ENCODE measurements at regions not wholly inside any gene's neighbourhood (a gene's known extent, or its start where the extent isn't known, plus 50 kb on each side); places are given as distances from the start of the nearest gene placed in this dataset.
"Not testable (repeated sequence)": the region's sequence is repeated elsewhere in the genome, so short reads cannot be mapped to it uniquely, and the experiment has no call there.

DNA sequence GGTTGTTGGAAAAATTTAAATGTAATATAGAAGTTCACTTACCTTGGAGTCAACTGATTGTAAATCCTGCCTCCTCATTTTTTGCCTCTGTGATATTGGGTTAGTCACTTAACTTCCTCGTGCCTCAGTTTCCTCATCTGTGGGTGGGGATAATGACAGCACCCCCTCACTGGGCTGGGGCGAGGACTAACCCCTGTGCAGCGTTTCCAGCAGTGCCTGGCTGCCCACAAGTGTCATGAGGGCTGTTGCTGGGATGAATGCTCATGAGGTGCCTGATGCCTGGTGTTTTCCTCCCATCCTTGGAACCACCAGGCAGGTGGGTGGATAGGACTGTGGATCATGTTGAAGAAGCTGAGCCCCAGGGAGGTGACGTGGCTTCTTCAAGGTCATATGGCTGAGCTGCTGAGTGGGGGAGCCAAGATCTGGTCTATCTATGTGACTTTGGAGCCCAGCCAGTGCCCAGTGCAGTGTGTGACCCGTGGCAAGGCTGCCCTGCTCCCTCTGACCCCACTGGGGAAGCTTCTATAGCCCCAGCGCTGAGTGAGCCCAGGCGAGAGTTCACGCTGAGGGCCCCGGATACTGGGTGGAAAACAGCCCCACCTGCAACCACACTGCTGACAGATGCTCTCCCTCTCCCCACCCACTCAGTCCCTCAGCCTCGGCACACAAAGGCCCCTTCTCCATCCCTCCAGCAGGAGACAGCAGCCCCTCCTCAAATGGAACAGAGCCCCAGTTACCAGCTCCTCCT lies 446.0 kb downstream of the PTPRU start:
- Histone ChIP-seq H3K4me3 (ENCODE audit: low read length) (no peak overlapping the region), H3K9me3 (ENCODE audit: control insufficient read depth, low read depth, low read length) (no peaks in the 10 kb centered on the region), H3K27me3 (ENCODE audit: control insufficient read depth, insufficient read depth, low read length) (no peaks in the 10 kb centered on the region), H3K4me1 (ENCODE audit: control insufficient read depth, low read depth, low read length) (no peaks in the 10 kb centered on the region), H3K9ac (ENCODE audit: low read length) (no peak overlapping the region), H3K27ac (ENCODE audit: low read length) (no peak overlapping the region), H3K36me3 (ENCODE audit: control insufficient read depth, low read depth, low read length) (no peaks in the 10 kb centered on the region)

GRCh38 chr1:29681416-29681815 lies 445.1 kb downstream of the PTPRU start:
- not testable (repeated sequence) for H3K9me3 ChIP-seq (ENCODE audit: control insufficient read depth, low read depth, low read length); H3K4me3 ChIP-seq (ENCODE audit: low read length); H3K9ac ChIP-seq (ENCODE audit: low read length); H3K4me1 ChIP-seq (ENCODE audit: control insufficient read depth, low read depth, low read length); H3K27me3 ChIP-seq (ENCODE audit: control insufficient read depth, insufficient read depth, low read length); H3K36me3 ChIP-seq (ENCODE audit: control insufficient read depth, low read depth, low read length); H3K27ac ChIP-seq (ENCODE audit: low read length)

GRCh38 chr1:29679828-29680558 lies 443.7 kb downstream of the PTPRU start:
- H3K4me3 ChIP-seq (ENCODE audit: low read length): no peak overlapping the region
- no peaks in the 10 kb centered on the region for H3K27me3 ChIP-seq (ENCODE audit: control insufficient read depth, insufficient read depth, low read length)

DNA sequence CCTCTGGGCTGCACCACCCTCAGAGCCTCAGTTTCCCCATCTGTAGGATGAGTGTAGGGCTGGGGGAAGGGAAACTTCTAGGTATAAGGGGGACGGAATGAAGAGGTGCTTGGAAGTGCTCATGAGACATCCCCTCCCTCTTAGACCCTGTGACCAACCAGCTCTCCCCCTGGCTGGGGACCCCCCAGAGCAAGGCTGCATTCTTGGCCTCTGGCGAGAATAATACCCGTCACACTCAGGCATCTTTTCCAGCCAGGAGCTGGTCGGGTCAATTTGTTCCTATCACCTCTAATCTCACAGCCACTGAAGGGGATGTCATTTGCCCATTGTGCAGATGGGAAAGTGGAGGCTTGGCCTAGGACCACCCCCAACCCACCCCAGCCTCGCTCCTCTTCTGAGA lies 443.0 kb downstream of the PTPRU start:
- H3K4me3 ChIP-seq (ENCODE audit: low read length): no peak overlapping the region
- no peaks in the 10 kb centered on the region for H3K36me3 ChIP-seq (ENCODE audit: control insufficient read depth, low read depth, low read length)
- no peak overlapping the region for H3K27ac ChIP-seq (ENCODE audit: low read length)
- H3K27me3 ChIP-seq (ENCODE audit: control insufficient read depth, insufficient read depth, low read length): no peaks in the 10 kb centered on the region
- no peaks in the 10 kb centered on the region for H3K4me1 ChIP-seq (ENCODE audit: control insufficient read depth, low read depth, low read length)
- H3K9ac ChIP-seq (ENCODE audit: low read length): no peak overlapping the region
- no peaks in the 10 kb centered on the region for H3K9me3 ChIP-seq (ENCODE audit: control insufficient read depth, low read depth, low read length)

More at GRCh38 chr1:29679828-29680558, 443.7 kb downstream of the PTPRU start:
- Histone ChIP-seq H3K9me3 (ENCODE audit: control insufficient read depth, low read depth, low read length) (no peaks in the 10 kb centered on the region), H3K36me3 (ENCODE audit: control insufficient read depth, low read depth, low read length) (no peaks in the 10 kb centered on the region), H3K4me1 (ENCODE audit: control insufficient read depth, low read depth, low read length) (no peaks in the 10 kb centered on the region), H3K27ac (ENCODE audit: low read length) (no peak overlapping the region), H3K9ac (ENCODE audit: low read length) (no peak overlapping the region)

DNA sequence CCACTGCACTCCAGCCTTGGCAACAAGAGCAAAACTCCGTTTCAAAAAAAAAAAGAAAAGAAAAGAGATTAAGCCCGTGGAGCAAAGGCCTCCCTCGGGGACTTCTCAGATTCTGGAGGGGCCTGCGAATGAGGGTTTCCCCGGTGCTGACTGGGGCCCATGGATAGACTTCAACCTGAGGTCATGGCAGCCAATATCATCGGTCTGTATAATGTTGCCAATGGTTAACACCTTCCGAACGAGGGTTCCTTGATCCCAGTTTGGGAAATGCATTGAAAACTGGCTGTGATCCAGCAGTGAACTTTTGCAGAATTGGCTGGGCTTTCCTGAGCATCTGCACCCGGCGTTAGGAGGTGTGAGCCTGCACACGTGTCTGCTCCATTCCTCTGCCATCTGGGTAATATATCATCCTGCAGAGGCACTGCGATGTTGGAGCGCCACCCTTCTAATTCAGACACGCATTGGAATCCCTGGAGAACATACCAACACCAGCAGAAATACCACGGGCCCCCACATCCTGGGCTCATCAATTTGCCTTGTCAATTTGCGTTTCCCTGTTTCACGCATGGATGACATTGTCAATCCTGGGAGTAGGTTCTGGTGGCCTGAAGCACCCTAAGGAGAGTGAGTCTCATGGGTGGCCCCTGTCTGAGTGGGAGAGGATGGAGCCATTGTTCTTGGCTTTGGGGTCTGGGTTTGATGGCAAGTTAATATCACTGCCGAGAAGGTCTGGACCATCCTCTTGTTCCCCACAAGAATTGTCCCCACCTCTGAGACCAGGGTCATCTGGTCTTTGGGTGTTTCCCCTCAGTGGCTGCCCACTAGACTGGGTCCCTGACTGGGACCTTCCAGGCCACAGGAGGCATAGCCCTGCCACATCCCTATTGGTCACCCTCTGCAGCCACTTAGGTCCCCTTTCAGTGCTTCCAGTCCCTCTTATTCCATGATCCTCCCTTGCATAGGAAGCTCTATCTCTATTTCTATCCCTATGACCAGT lies 441.0 kb downstream of the PTPRU start:
- no peaks in the 10 kb centered on the region for H3K4me1 ChIP-seq (ENCODE audit: control insufficient read depth, low read depth, low read length)
- no peak overlapping the region for H3K27ac ChIP-seq (ENCODE audit: low read length)
- no peaks in the 10 kb centered on the region for H3K9me3 ChIP-seq (ENCODE audit: control insufficient read depth, low read depth, low read length)
- H3K27me3 ChIP-seq (ENCODE audit: control insufficient read depth, insufficient read depth, low read length): no peaks in the 10 kb centered on the region
- no peak overlapping the region for H3K4me3 ChIP-seq (ENCODE audit: low read length)
- no peak overlapping the region for H3K9ac ChIP-seq (ENCODE audit: low read length)
- H3K36me3 ChIP-seq (ENCODE audit: control insufficient read depth, low read depth, low read length): no peaks in the 10 kb centered on the region

- H3K9me3 ChIP-seq (ENCODE audit: control insufficient read depth, low read depth, low read length): no peaks in the 10 kb centered on the region
- no peaks in the 10 kb centered on the region for H3K4me1 ChIP-seq (ENCODE audit: control insufficient read depth, low read depth, low read length)
- H3K36me3 ChIP-seq (ENCODE audit: control insufficient read depth, low read depth, low read length): no peaks in the 10 kb centered on the region
- H3K27me3 ChIP-seq (ENCODE audit: control insufficient read depth, insufficient read depth, low read length): no peaks in the 10 kb centered on the region
- H3K4me3 ChIP-seq (ENCODE audit: low read length): no peak overlapping the region
- H3K9ac ChIP-seq (ENCODE audit: low read length): no peak overlapping the region
- H3K27ac ChIP-seq (ENCODE audit: low read length): no peak overlapping the region
Observed at GRCh38 chr1:29676496-29676895, 440.2 kb downstream of the PTPRU start.

DNA sequence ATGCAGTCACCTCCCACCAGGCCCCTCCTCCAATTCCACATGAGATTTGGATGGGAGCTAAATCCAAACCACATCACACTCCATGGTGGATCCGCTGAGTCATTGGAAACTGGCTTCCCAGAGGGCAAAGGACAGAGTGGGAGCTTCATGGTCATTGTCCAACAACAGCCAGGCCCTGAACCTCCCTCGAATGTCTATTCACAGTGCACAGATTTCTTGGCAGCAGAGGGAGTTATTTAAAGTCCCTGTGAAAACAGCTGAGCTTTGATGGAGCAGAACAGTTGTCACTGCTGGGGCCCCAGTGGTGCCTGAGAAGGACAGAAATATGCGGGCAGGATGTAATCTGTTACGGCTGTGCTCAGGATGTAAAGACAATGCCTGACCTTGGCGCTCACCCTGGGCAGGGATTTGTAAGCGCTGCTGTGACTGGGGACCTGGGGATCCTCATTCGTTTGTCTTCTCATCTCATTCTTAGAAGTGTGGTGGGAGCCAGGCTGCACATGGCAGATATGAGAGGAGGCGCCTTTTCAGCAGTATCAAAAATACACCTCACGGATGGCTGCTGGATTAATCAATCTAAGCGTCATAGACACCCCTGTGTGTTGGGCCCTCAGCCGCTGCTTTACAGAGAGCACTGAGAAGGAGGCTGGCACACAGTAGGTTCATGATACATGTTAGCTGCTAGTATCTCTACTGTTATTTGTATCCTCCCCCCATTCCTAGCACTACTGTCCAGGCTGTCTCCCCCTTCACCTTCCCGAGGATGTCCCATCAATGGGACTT lies 439.4 kb downstream of the PTPRU start:
- H3K27me3 ChIP-seq (ENCODE audit: control insufficient read depth, insufficient read depth, low read length): no peaks in the 10 kb centered on the region
- no peaks in the 10 kb centered on the region for H3K4me1 ChIP-seq (ENCODE audit: control insufficient read depth, low read depth, low read length)
- no peak overlapping the region for H3K27ac ChIP-seq (ENCODE audit: low read length)
- H3K36me3 ChIP-seq (ENCODE audit: control insufficient read depth, low read depth, low read length): no peaks in the 10 kb centered on the region
- no peak overlapping the region for H3K9ac ChIP-seq (ENCODE audit: low read length)
- no peaks in the 10 kb centered on the region for H3K9me3 ChIP-seq (ENCODE audit: control insufficient read depth, low read depth, low read length)
- H3K4me3 ChIP-seq (ENCODE audit: low read length): no peak overlapping the region

- H3K9me3 ChIP-seq (ENCODE audit: control insufficient read depth, low read depth, low read length): no peaks in the 10 kb centered on the region
- no peaks in the 10 kb centered on the region for H3K4me1 ChIP-seq (ENCODE audit: control insufficient read depth, low read depth, low read length)
- no peak overlapping the region for H3K9ac ChIP-seq (ENCODE audit: low read length)
- no peaks in the 10 kb centered on the region for H3K36me3 ChIP-seq (ENCODE audit: control insufficient read depth, low read depth, low read length)
- H3K27ac ChIP-seq (ENCODE audit: low read length): no peak overlapping the region
- H3K27me3 ChIP-seq (ENCODE audit: control insufficient read depth, insufficient read depth, low read length): no peaks in the 10 kb centered on the region
- no peak overlapping the region for H3K4me3 ChIP-seq (ENCODE audit: low read length)
Observed at GRCh38 chr1:29674627-29675326, 438.5 kb downstream of the PTPRU start.

GRCh38 chr1:29673669-29674626 lies 437.6 kb downstream of the PTPRU start:
- Histone ChIP-seq H3K9me3 (ENCODE audit: control insufficient read depth, low read depth, low read length) (no peaks in the 10 kb centered on the region), H3K27me3 (ENCODE audit: control insufficient read depth, insufficient read depth, low read length) (no peaks in the 10 kb centered on the region), H3K36me3 (ENCODE audit: control insufficient read depth, low read depth, low read length) (no peaks in the 10 kb centered on the region), H3K27ac (ENCODE audit: low read length) (no peak overlapping the region), H3K4me3 (ENCODE audit: low read length) (no peak overlapping the region), H3K9ac (ENCODE audit: low read length) (no peak overlapping the region), H3K4me1 (ENCODE audit: control insufficient read depth, low read depth, low read length) (no peaks in the 10 kb centered on the region)

DNA sequence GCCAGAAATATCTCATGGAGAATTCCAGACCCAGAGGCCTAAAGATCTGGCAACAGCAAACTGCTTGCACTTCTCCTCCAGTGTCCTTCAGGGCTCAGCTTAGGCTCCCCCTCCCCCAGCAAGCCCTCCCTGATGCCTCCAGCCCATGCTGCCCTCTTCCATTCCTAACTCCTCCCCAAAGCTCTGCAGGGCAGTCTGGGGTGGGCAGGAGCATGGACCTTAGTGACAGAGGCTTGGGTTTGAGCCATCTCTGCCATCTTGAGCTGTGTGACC lies 436.8 kb downstream of the PTPRU start:
- Histone ChIP-seq H3K4me3 (ENCODE audit: low read length) (no peak overlapping the region), H3K4me1 (ENCODE audit: control insufficient read depth, low read depth, low read length) (no peaks in the 10 kb centered on the region), H3K9me3 (ENCODE audit: control insufficient read depth, low read depth, low read length) (no peaks in the 10 kb centered on the region), H3K36me3 (ENCODE audit: control insufficient read depth, low read depth, low read length) (no peaks in the 10 kb centered on the region), H3K27me3 (ENCODE audit: control insufficient read depth, insufficient read depth, low read length) (no peaks in the 10 kb centered on the region), H3K27ac (ENCODE audit: low read length) (no peak overlapping the region), H3K9ac (ENCODE audit: low read length) (no peak overlapping the region)

All from iPS-18a (cell line).